Neural cell (in vitro differentiated cells): ENCODE measurements at regions not wholly inside any gene's neighbourhood (a gene's known extent, or its start where the extent isn't known, plus 50 kb on each side); places are given as distances from the start of the nearest gene placed in this dataset.

Experiments
- H2AFZ ChIP-seq: fragments of 200-600, 300-800 bp; sonication (generic), shearing (Covaris generic); 2 replicates; pipeline ENCODE4 v1.6.0; 2014; ENCODE audit warnings: low read depth, mild to moderate bottlenecking, antibody characterized with exemption, low read length, moderate library complexity
- H3F3A ChIP-seq: fragments of 200-600 bp; shearing (Covaris generic); 2 replicates; pipeline ENCODE4 v1.6.1; 2016; ENCODE audit warnings: mild to moderate bottlenecking, moderate library complexity, mixed read lengths, antibody characterized with exemption, low read length; ENCODE audit not compliant: insufficient read depth, poor library complexity, severe bottlenecking
- H3K27ac ChIP-seq: fragments of 200-600, 300-800 bp; sonication (generic), shearing (Covaris generic); 2 replicates; pipeline ENCODE4 v1.5.1; 2014; ENCODE audit warnings: mild to moderate bottlenecking, low read length, moderate library complexity
- H3K27me3 ChIP-seq: fragments of 300-800, 200-600 bp; sonication (generic), shearing (Covaris generic); 2 replicates; pipeline ENCODE4 v1.6.0; 2014; ENCODE audit warnings: mild to moderate bottlenecking, low read depth, low read length, moderate library complexity; ENCODE audit not compliant: insufficient read depth
- H3K36me3 ChIP-seq: fragments of 300-800, 200-600 bp; sonication (generic), shearing (Covaris generic); 2 replicates; pipeline ENCODE4 v1.5.1; 2014; ENCODE audit warnings: mild to moderate bottlenecking, antibody characterized with exemption, low read length, moderate library complexity; ENCODE audit not compliant: insufficient read depth
- H3K4me2 ChIP-seq: fragments of 300-800, 200-600 bp; sonication (generic), shearing (Covaris generic); 2 replicates; pipeline ENCODE4 v1.6.0; 2014; ENCODE audit warnings: mild to moderate bottlenecking, low read length
- H3K4me3 ChIP-seq: fragments of 300-800, 200-600 bp; sonication (generic), shearing (Covaris generic); 2 replicates; pipeline ENCODE4 v1.5.1; 2014; ENCODE audit warnings: mild to moderate bottlenecking, low read length, moderate library complexity
- H3K79me2 ChIP-seq: fragments of 200-600 bp; shearing (Covaris generic); replicated peaks from 2 replicates; pipeline ENCODE4 v1.6.0; 2014; ENCODE audit warnings: mild to moderate bottlenecking, low read length, moderate library complexity; ENCODE audit not compliant: insufficient read depth
- H3K9ac ChIP-seq: fragments of 300-800, 200-600 bp; sonication (generic), shearing (Covaris generic); 2 replicates; pipeline ENCODE4 v1.6.1; 2016; ENCODE audit warnings: mild to moderate bottlenecking, low read length, mixed read lengths
- H3K9me2 ChIP-seq: fragments of 200-600 bp; shearing (Covaris generic); 2 replicates; pipeline ENCODE4 v1.6.1; 2016; ENCODE audit warnings: mild to moderate bottlenecking, low read length, mixed read lengths; ENCODE audit not compliant: insufficient read depth
- H3K9me3 ChIP-seq: fragments of 200-600, 300-800 bp; sonication (generic), shearing (Covaris generic); 2 replicates; pipeline ENCODE4 v1.6.1; 2016; ENCODE audit warnings: mild to moderate bottlenecking, mixed run types, low read length, moderate library complexity, mixed read lengths
- H4K20me1 ChIP-seq: fragments of 200-600 bp; shearing (Covaris generic); 2 replicates; pipeline ENCODE4 v1.6.1; 2016; ENCODE audit warnings: mild to moderate bottlenecking, mixed run types; ENCODE audit not compliant: insufficient read depth
- CTCF ChIP-seq: fragments of 450-650 bp; IDR thresholded peaks from 2 replicates; pipeline ENCODE4 v1.5.1; 2014; ENCODE audit warnings: antibody characterized with exemption, mild to moderate bottlenecking, moderate library complexity; ENCODE audit not compliant: poor library complexity, severe bottlenecking
- EP300 ChIP-seq: fragments of 450-650 bp; conservative IDR thresholded peaks from 2 replicates; pipeline ENCODE4 v1.6.1; 2014; ENCODE audit warnings: antibody characterized with exemption, mild to moderate bottlenecking, moderate library complexity; ENCODE audit not compliant: poor library complexity, severe bottlenecking
- EZH2 ChIP-seq: fragments of 200-600, 300-800 bp; shearing (Covaris generic), sonication (generic); IDR thresholded peaks from 2 replicates; pipeline ENCODE4 v1.6.1; 2014; ENCODE audit warnings: antibody characterized with exemption, low read length, borderline replicate concordance, mild to moderate bottlenecking; ENCODE audit not compliant: insufficient read depth, poor library complexity, severe bottlenecking
- MXI1 ChIP-seq: fragments of 450-650 bp; conservative IDR thresholded peaks from 2 replicates; pipeline ENCODE4 v1.6.1; 2014; ENCODE audit warnings: antibody characterized with exemption, mild to moderate bottlenecking; ENCODE audit not compliant: poor library complexity, severe bottlenecking
- POLR2AphosphoS5 ChIP-seq: IDR thresholded peaks from 2 replicates; pipeline ENCODE4 v1.6.1; 2012
- RAD21 ChIP-seq: fragments of 450-650 bp; conservative IDR thresholded peaks from 2 replicates; pipeline ENCODE4 v1.6.1; 2014; ENCODE audit warnings: antibody characterized with exemption, mild to moderate bottlenecking, moderate library complexity
- SMC3 ChIP-seq: fragments of 450-650 bp; conservative IDR thresholded peaks from 2 replicates; pipeline ENCODE4 v1.6.1; 2014; ENCODE audit warnings: antibody characterized with exemption, mild to moderate bottlenecking, moderate library complexity; ENCODE audit not compliant: poor library complexity
- TAF1 ChIP-seq: IDR thresholded peaks from 2 replicates; pipeline ENCODE4 v1.6.1; 2012; ENCODE audit warnings: low read depth
- TF ChIP-seq, protein P1 (sequence below): IDR thresholded peaks from 2 replicates; pipeline ENCODE4 v1.6.1; 2012; ENCODE audit warnings: borderline replicate concordance

GRCh38 chr15:46222826-46223225 lies 588.0 kb downstream of the SQOR start:
- TF ChIP-seq RAD21, result no peak
- Histone ChIP-seq H3K4me3 (no peak overlapping the region), H3K9me3 (no peaks in the 10 kb centered on the region), H3K27ac (no peak overlapping the region), H4K20me1 (no peaks in the 10 kb centered on the region), H3K79me2 (no peaks in the 10 kb centered on the region), H3K4me2 (no peak overlapping the region), H3K9me2 (no peaks in the 10 kb centered on the region), H3K36me3 (no peaks in the 10 kb centered on the region), H3F3A (no peaks in the 10 kb centered on the region), H2AFZ (no peak overlapping the region), H3K27me3 (no peaks in the 10 kb centered on the region), H3K9ac (no peak overlapping the region)

DNA sequence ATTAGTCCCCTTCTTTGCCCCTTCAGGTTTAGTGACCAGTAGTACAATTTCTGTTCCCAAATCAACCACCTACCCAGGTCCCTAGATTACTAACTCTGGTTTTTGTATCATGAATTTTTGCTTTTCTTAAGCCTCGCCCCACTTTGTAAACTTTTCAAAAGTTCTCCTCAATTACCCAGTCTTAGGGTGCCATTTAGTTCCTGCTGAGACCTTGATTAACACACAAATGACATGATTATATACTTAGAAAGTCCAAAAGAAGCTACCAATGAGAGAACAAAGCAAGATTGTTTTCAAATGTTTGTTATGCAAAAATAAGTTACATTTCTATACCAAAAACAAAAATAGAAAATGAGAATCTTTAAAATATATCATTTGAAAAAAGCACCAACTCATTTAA lies 594.4 kb downstream of the SQOR start:
- Histone ChIP-seq H3K9ac (no peak overlapping the region), H2AFZ (no peak overlapping the region), H3K4me2 (no peak overlapping the region), H3K36me3 (no peaks in the 10 kb centered on the region), H4K20me1 (no peaks in the 10 kb centered on the region), H3K27me3 (no peaks in the 10 kb centered on the region), H3K27ac (no peak overlapping the region), H3F3A (no peaks in the 10 kb centered on the region), H3K79me2 (no peaks in the 10 kb centered on the region), H3K9me3 (no peaks in the 10 kb centered on the region), H3K9me2 (no peaks in the 10 kb centered on the region), H3K4me3 (no peak overlapping the region)
- TF ChIP-seq, protein P1, sequence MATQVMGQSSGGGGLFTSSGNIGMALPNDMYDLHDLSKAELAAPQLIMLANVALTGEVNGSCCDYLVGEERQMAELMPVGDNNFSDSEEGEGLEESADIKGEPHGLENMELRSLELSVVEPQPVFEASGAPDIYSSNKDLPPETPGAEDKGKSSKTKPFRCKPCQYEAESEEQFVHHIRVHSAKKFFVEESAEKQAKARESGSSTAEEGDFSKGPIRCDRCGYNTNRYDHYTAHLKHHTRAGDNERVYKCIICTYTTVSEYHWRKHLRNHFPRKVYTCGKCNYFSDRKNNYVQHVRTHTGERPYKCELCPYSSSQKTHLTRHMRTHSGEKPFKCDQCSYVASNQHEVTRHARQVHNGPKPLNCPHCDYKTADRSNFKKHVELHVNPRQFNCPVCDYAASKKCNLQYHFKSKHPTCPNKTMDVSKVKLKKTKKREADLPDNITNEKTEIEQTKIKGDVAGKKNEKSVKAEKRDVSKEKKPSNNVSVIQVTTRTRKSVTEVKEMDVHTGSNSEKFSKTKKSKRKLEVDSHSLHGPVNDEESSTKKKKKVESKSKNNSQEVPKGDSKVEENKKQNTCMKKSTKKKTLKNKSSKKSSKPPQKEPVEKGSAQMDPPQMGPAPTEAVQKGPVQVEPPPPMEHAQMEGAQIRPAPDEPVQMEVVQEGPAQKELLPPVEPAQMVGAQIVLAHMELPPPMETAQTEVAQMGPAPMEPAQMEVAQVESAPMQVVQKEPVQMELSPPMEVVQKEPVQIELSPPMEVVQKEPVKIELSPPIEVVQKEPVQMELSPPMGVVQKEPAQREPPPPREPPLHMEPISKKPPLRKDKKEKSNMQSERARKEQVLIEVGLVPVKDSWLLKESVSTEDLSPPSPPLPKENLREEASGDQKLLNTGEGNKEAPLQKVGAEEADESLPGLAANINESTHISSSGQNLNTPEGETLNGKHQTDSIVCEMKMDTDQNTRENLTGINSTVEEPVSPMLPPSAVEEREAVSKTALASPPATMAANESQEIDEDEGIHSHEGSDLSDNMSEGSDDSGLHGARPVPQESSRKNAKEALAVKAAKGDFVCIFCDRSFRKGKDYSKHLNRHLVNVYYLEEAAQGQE, result no peak
- TF ChIP-seq SMC3 (no peak), EZH2 (no peak), RAD21 (no peak), MXI1 (no peak), CTCF (no peak), TAF1 (no peak), POLR2AphosphoS5 (no peak), EP300 (no peak)

DNA sequence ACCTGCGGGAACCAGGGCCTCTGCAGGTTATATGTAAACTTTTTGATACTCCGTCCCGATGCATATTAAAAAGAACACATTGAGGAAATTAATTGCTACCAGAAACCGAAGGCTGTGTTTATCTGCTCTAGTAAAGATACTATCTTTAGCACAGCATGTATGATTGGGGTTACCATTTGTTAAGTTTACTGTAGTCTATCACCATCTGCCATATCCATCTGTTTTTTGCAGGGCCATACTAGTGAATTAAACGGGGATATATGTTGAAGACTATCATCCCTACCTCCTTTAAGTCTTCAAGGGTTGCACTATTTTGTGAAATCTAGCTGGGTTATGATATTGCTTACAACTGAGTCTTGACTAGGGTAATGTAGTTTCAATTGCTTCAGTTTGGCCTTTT lies 597.0 kb downstream of the SQOR start:
- no peak overlapping the region for H3K9ac ChIP-seq
- H3K36me3 ChIP-seq, result no peaks in the 10 kb centered on the region
- no peaks in the 10 kb centered on the region for H3K27me3 ChIP-seq
- no peaks in the 10 kb centered on the region for H3K9me2 ChIP-seq
- H3K4me2 ChIP-seq, result no peak overlapping the region
- H4K20me1 ChIP-seq, result no peaks in the 10 kb centered on the region
- H3K79me2 ChIP-seq, result no peaks in the 10 kb centered on the region
- H3K4me3 ChIP-seq, result no peak overlapping the region
- no peak overlapping the region for H2AFZ ChIP-seq
- H3F3A ChIP-seq, result no peaks in the 10 kb centered on the region
- H3K27ac ChIP-seq, result no peak overlapping the region
- TF ChIP-seq POLR2AphosphoS5 (no peak), EP300 (no peak), MXI1 (no peak), SMC3 (no peak), RAD21 (no peak), CTCF (no peak), TAF1 (no peak), EZH2 (no peak)
- TF ChIP-seq, protein P1, result no peak
- no peaks in the 10 kb centered on the region for H3K9me3 ChIP-seq
